A673 (cell line): ENCODE measurements at regions not wholly inside any gene's neighbourhood (a gene's known extent, or its start where the extent isn't known, plus 50 kb on each side); places are given as distances from the start of the nearest gene placed in this dataset.

Experiments
- EZH2 ChIP-seq: fragments of 200-600 bp; sonication (generic); IDR thresholded peaks from 2 replicates; pipeline ENCODE4 v1.6.1; 2017; ENCODE audit warnings: borderline replicate concordance, low read depth, mild to moderate bottlenecking, mixed read lengths, antibody characterized with exemption, low read length; ENCODE audit not compliant: poor library complexity, severe bottlenecking
- TF ChIP-seq, protein P1 (sequence below): fragments of 300-800, 200-600 bp; sonication (generic); conservative IDR thresholded peaks from 2 replicates; pipeline ENCODE4 v1.5.1; 2017; ENCODE audit warnings: low read depth, mild to moderate bottlenecking, antibody characterized with exemption, low read length, moderate library complexity, mixed read lengths

DNA sequence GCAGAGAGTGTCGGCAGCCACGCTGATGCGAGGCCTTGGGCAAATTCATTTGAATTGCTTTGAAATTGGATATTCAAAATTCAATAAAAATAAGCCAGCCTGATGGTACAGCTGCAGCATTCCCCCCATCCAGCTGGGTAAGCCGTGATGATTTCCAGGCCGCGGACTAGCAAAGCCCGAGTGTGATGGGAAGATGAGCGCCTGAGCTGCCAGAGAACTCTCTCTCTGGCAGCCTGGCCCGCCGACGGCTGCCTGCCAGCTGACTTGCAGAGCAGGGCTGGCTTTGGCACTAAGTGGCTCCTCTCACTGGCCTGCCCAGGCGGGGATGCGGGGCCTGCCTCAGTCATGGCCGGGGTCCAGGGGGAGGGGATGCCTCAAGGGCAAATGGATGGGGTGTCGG lies 268.3 kb upstream of the WWC1 start:
- TF ChIP-seq EZH2 = no peak
- TF ChIP-seq, protein P1, sequence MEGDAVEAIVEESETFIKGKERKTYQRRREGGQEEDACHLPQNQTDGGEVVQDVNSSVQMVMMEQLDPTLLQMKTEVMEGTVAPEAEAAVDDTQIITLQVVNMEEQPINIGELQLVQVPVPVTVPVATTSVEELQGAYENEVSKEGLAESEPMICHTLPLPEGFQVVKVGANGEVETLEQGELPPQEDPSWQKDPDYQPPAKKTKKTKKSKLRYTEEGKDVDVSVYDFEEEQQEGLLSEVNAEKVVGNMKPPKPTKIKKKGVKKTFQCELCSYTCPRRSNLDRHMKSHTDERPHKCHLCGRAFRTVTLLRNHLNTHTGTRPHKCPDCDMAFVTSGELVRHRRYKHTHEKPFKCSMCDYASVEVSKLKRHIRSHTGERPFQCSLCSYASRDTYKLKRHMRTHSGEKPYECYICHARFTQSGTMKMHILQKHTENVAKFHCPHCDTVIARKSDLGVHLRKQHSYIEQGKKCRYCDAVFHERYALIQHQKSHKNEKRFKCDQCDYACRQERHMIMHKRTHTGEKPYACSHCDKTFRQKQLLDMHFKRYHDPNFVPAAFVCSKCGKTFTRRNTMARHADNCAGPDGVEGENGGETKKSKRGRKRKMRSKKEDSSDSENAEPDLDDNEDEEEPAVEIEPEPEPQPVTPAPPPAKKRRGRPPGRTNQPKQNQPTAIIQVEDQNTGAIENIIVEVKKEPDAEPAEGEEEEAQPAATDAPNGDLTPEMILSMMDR = no peak
